Panc1 (cell line): ENCODE measurements at regions not wholly inside any gene's neighbourhood (a gene's known extent, or its start where the extent isn't known, plus 50 kb on each side); places are given as distances from the start of the nearest gene placed in this dataset.

ENCODE experiments used
- POLR2AphosphoS5 ChIP-seq: IDR thresholded peaks from 2 replicates; pipeline ENCODE4 v1.6.1; 2012; ENCODE audit warnings: mild to moderate bottlenecking, low read depth, low read length, moderate library complexity
- TF ChIP-seq, protein P1 (sequence below): fragments of 450-650 bp; IDR thresholded peaks from 2 replicates; pipeline ENCODE4 v1.5.1; 2017; ENCODE audit warnings: mild to moderate bottlenecking

DNA sequence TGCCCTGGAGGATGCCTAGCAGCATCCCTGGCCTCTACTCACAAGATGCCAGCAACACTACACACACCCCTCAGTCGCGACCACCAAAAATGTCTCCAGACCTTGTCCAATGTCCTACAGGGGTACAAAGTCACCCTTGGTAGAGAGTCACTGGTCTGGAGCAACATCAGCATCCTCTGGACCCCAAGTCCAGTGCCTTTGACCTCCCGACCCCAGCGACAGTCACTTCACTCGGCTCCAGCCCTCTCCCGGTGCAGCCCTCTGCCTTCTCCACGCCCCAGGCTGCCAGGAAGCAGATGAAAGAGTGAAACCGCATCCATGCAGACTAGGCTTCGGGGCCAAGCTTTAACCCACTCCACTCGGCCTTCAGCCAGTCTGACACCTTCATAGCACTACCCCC, 92.0 kb upstream of the SRSF6 start:
- TF ChIP-seq, protein P1, sequence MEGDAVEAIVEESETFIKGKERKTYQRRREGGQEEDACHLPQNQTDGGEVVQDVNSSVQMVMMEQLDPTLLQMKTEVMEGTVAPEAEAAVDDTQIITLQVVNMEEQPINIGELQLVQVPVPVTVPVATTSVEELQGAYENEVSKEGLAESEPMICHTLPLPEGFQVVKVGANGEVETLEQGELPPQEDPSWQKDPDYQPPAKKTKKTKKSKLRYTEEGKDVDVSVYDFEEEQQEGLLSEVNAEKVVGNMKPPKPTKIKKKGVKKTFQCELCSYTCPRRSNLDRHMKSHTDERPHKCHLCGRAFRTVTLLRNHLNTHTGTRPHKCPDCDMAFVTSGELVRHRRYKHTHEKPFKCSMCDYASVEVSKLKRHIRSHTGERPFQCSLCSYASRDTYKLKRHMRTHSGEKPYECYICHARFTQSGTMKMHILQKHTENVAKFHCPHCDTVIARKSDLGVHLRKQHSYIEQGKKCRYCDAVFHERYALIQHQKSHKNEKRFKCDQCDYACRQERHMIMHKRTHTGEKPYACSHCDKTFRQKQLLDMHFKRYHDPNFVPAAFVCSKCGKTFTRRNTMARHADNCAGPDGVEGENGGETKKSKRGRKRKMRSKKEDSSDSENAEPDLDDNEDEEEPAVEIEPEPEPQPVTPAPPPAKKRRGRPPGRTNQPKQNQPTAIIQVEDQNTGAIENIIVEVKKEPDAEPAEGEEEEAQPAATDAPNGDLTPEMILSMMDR: no peak
- TF ChIP-seq POLR2AphosphoS5: no peak
